ENCODE measurements at regions not wholly inside any gene's neighbourhood (a gene's known extent, or its start where the extent isn't known, plus 50 kb on each side); places are given as distances from the start of the nearest gene placed in this dataset.
"Not testable (repeated sequence)": the region's sequence is repeated elsewhere in the genome, so short reads cannot be mapped to it uniquely, and the experiment has no call there.

GRCh38 chr4:147090486-147090885, 144.8 kb upstream of the TTC29 start:
- ATAC-seq (ENCODE audit: poor library complexity), result no peak
- intact Hi-C loops (cut with DNase I), result loop anchor here (5.0 kb wide), 1 partner anchor 73 kb away; no protein-coding TSS in a partner anchor
- DNase-seq, result no peak

GRCh38 chr4:147093206-147093605, 147.5 kb upstream of the TTC29 start:
- intact Hi-C loops (cut with DNase I), result loop anchor here (5.0 kb wide), 1 partner anchor 76 kb away; no protein-coding TSS in a partner anchor
- DNase-seq, result no peak
- no peak for ATAC-seq (ENCODE audit: poor library complexity)

- intact Hi-C loops (cut with DNase I), result loop anchor here (5.0 kb wide), 1 partner anchor 77 kb away; no protein-coding TSS in a partner anchor
- DNase-seq (no peak), ATAC-seq (ENCODE audit: poor library complexity) (peak; percentile 51)
These were observed 148.6 kb upstream of the TTC29 start for GRCh38 chr4:147094238-147094637.

- intact Hi-C loops (cut with DNase I), result no loop called here
- DNase-seq (no peak), ATAC-seq (ENCODE audit: poor library complexity) (peak; percentile 78)
These were observed 151.3 kb upstream of the TTC29 start for GRCh38 chr4:147096667-147097604.

GRCh38 chr4:147101678-147102077, 156.0 kb upstream of the TTC29 start:
- no peak for DNase-seq
- intact Hi-C loops (cut with DNase I), result no loop called here
- ATAC-seq (ENCODE audit: poor library complexity), result no peak

- intact Hi-C loops (cut with DNase I), result no loop called here
- DNase-seq (no peak), ATAC-seq (ENCODE audit: poor library complexity) (no peak)
These were observed 156.9 kb upstream of the TTC29 start for GRCh38 chr4:147102596-147102995.

- peak; percentile 95 for ATAC-seq (ENCODE audit: poor library complexity)
- peak; percentile 51 for DNase-seq
- intact Hi-C loops (cut with DNase I), result no loop called here
These were observed 157.8 kb upstream of the TTC29 start for GRCh38 chr4:147103403-147103946.

GRCh38 chr4:147104768-147105167, 159.1 kb upstream of the TTC29 start:
- no peak for ATAC-seq (ENCODE audit: poor library complexity)
- no peak for DNase-seq
- intact Hi-C loops (cut with DNase I), result no loop called here

GRCh38 chr4:147108409-147108808, 162.7 kb upstream of the TTC29 start:
- ATAC-seq (ENCODE audit: poor library complexity) (no peak), DNase-seq (no peak)
- intact Hi-C loops (cut with DNase I), result no loop called here

GRCh38 chr4:147109800-147110199, 164.1 kb upstream of the TTC29 start:
- intact Hi-C loops (cut with DNase I), result loop anchor here (5.0 kb wide), 1 partner anchor 478 kb away; no protein-coding TSS in a partner anchor
- DNase-seq (no peak), ATAC-seq (ENCODE audit: poor library complexity) (no peak)

- intact Hi-C loops (cut with DNase I), result loop anchor here (5.0 kb wide), 1 partner anchor 477 kb away; no protein-coding TSS in a partner anchor
- DNase-seq (no peak), ATAC-seq (ENCODE audit: poor library complexity) (no peak)
These were observed 165.1 kb upstream of the TTC29 start for GRCh38 chr4:147110473-147111367.

GRCh38 chr4:147112196-147112595, 166.5 kb upstream of the TTC29 start:
- not testable (repeated sequence) for ATAC-seq (ENCODE audit: poor library complexity); DNase-seq
- intact Hi-C loops (cut with DNase I), result loop anchor here (5.0 kb wide), 1 partner anchor 475 kb away; no protein-coding TSS in a partner anchor

- DNase-seq (no peak), ATAC-seq (ENCODE audit: poor library complexity) (peak; percentile 93)
- intact Hi-C loops (cut with DNase I), result no loop called here
These were observed 171.8 kb upstream of the TTC29 start for GRCh38 chr4:147117431-147117830.

- DNase-seq, result no peak
- intact Hi-C loops (cut with DNase I), result no loop called here
- ATAC-seq (ENCODE audit: poor library complexity), result peak; percentile 81
These were observed 172.9 kb upstream of the TTC29 start for GRCh38 chr4:147118528-147118927.

- intact Hi-C loops (cut with DNase I), result no loop called here
These were observed 177.0 kb upstream of the TTC29 start for GRCh38 chr4:147122685-147123084.

GRCh38 chr4:147123146-147123545, 177.5 kb upstream of the TTC29 start:
- ATAC-seq (ENCODE audit: poor library complexity), result no peak
- intact Hi-C loops (cut with DNase I), result no loop called here

More at GRCh38 chr4:147122685-147123084, 177.0 kb upstream of the TTC29 start:
- no peak for DNase-seq
- ATAC-seq (ENCODE audit: poor library complexity), result peak; percentile 46

GRCh38 chr4:147128787-147129186, 183.1 kb upstream of the TTC29 start:
- intact Hi-C loops (cut with DNase I), result no loop called here
- ATAC-seq (ENCODE audit: poor library complexity) (no peak), DNase-seq (no peak)

More at GRCh38 chr4:147123146-147123545, 177.5 kb upstream of the TTC29 start:
- DNase-seq, result no peak

- DNase-seq (no peak), ATAC-seq (ENCODE audit: poor library complexity) (no peak)
- intact Hi-C loops (cut with DNase I), result no loop called here
These were observed 184.0 kb upstream of the TTC29 start for GRCh38 chr4:147129687-147130086.
